ENCODE measurements at regions not wholly inside any gene's neighbourhood (a gene's known extent, or its start where the extent isn't known, plus 50 kb on each side); places are given as distances from the start of the nearest gene placed in this dataset.

DNA sequence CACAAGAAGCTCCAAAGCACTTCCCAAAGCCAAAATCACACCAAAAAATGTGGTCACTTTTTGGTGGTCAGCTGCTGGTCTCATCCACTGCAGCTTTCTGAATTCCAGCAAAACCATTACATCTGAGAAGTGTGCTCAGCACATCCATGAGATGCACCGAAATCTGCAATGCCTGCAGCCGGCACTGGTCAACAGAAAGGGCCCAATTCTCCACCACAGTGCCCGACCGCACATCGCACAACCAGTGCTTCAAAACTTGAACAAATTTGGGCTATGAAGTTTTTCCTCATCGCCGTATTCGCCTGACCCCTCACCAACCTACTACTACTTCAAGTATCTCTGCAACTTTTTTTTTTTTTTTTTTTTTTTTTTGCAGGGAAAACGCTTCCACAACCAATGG, 89.9 kb upstream of the LUZP2 start:
- H3K4me1 ChIP-seq (ENCODE audit: insufficient read depth, low read length, poor library complexity, severe bottlenecking) = no peaks in the 10 kb centered on the region
- BruUV-seq (replicated peaks) = no TSS peak
- intact Hi-C loops (cut with micrococcal nuclease; ENCODE audit: unreplicated experiment) = no loop called here
- no peak overlapping the region for H3K4me3 ChIP-seq (ENCODE audit: low read depth, low read length, poor library complexity, severe bottlenecking)
- TF ChIP-seq, protein P1, sequence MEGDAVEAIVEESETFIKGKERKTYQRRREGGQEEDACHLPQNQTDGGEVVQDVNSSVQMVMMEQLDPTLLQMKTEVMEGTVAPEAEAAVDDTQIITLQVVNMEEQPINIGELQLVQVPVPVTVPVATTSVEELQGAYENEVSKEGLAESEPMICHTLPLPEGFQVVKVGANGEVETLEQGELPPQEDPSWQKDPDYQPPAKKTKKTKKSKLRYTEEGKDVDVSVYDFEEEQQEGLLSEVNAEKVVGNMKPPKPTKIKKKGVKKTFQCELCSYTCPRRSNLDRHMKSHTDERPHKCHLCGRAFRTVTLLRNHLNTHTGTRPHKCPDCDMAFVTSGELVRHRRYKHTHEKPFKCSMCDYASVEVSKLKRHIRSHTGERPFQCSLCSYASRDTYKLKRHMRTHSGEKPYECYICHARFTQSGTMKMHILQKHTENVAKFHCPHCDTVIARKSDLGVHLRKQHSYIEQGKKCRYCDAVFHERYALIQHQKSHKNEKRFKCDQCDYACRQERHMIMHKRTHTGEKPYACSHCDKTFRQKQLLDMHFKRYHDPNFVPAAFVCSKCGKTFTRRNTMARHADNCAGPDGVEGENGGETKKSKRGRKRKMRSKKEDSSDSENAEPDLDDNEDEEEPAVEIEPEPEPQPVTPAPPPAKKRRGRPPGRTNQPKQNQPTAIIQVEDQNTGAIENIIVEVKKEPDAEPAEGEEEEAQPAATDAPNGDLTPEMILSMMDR (conservative IDR thresholded peaks at IDR 0.05; ENCODE audit: low read depth, low read length) = no peak
- no peak for TF ChIP-seq EZH2 (IDR thresholded peaks at IDR 0.05; ENCODE audit: borderline replicate concordance, low read depth, low read length, poor library complexity, severe bottlenecking)
- DNase-seq (ENCODE audit: low spot score) = no peak
- no peaks in the 10 kb centered on the region for H3K27me3 ChIP-seq (replicated peaks; ENCODE audit: insufficient read depth, low read depth, low read length, poor library complexity)
- H3K27ac ChIP-seq (ENCODE audit: low read depth, low read length, poor library complexity, severe bottlenecking) = no peak overlapping the region
- no peaks in the 10 kb centered on the region for H3K9me3 ChIP-seq (ENCODE audit: low read depth, low read length, poor library complexity, severe bottlenecking)
- ChIA-PET CTCF (no interaction called here), POLR2A (ENCODE audit: low non-redundant PET) (no interaction called here)
- no peaks in the 10 kb centered on the region for H3K36me3 ChIP-seq (ENCODE audit: insufficient read depth, low read length, poor library complexity, severe bottlenecking)

DNA sequence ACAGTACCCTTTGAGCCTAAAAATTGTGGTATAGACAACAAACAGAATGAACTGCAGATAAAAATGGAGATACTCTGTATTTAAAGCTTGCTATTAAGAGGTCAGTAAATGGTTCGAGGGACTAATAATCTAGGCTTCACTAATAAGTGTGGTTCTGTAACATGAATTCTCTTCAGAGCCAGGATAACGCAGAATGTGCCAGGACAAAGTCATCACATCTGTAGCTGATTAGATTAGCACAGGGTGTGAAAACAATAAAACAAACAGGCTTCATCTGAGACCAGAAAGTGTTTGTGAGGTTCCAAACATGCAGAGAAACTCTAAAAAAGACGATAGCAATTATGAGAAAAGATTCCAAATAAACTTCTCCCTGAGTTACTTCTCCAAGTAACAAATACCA, 89.1 kb upstream of the LUZP2 start:
- Histone ChIP-seq H3K27me3 (replicated peaks; ENCODE audit: insufficient read depth, low read depth, low read length, poor library complexity) (no peaks in the 10 kb centered on the region), H3K4me3 (ENCODE audit: low read depth, low read length, poor library complexity, severe bottlenecking) (no peak overlapping the region), H3K9me3 (ENCODE audit: low read depth, low read length, poor library complexity, severe bottlenecking) (no peaks in the 10 kb centered on the region), H3K27ac (ENCODE audit: low read depth, low read length, poor library complexity, severe bottlenecking) (no peak overlapping the region), H3K4me1 (ENCODE audit: insufficient read depth, low read length, poor library complexity, severe bottlenecking) (no peaks in the 10 kb centered on the region), H3K36me3 (ENCODE audit: insufficient read depth, low read length, poor library complexity, severe bottlenecking) (no peaks in the 10 kb centered on the region)
- BruUV-seq (replicated peaks) = no TSS peak
- TF ChIP-seq EZH2 (IDR thresholded peaks at IDR 0.05; ENCODE audit: borderline replicate concordance, low read depth, low read length, poor library complexity, severe bottlenecking) = no peak
- TF ChIP-seq, protein P1 (conservative IDR thresholded peaks at IDR 0.05; ENCODE audit: low read depth, low read length) = no peak
- no peak for DNase-seq (ENCODE audit: low spot score)
- intact Hi-C loops (cut with micrococcal nuclease; ENCODE audit: unreplicated experiment) = no loop called here
- POLR2A ChIA-PET (ENCODE audit: low non-redundant PET) = no interaction called here
- CTCF ChIA-PET = no interaction called here

DNA sequence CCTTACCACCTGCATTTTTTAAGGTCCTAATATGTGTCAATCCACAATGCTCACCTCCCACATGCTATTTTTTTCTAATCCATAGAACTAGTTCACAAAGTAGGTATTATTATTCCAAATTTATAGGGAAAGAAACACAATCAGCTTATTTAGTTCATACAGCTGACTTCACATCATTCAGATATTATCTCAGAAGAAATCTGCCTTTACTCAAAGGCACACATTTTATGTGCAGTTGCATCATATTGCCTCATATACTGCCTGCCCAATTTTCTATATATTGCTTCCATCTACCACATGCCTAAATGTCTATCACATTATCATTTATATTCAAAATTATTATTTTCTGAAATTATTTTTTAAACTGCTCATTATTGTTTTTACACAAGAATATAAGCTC, 88.7 kb upstream of the LUZP2 start:
- Histone ChIP-seq H3K4me3 (ENCODE audit: low read depth, low read length, poor library complexity, severe bottlenecking) (no peak overlapping the region), H3K9me3 (ENCODE audit: low read depth, low read length, poor library complexity, severe bottlenecking) (no peaks in the 10 kb centered on the region), H3K36me3 (ENCODE audit: insufficient read depth, low read length, poor library complexity, severe bottlenecking) (no peaks in the 10 kb centered on the region), H3K4me1 (ENCODE audit: insufficient read depth, low read length, poor library complexity, severe bottlenecking) (no peaks in the 10 kb centered on the region), H3K27ac (ENCODE audit: low read depth, low read length, poor library complexity, severe bottlenecking) (no peak overlapping the region), H3K27me3 (replicated peaks; ENCODE audit: insufficient read depth, low read depth, low read length, poor library complexity) (no peaks in the 10 kb centered on the region)
- CTCF ChIA-PET = no interaction called here
- DNase-seq (ENCODE audit: low spot score) = no peak
- POLR2A ChIA-PET (ENCODE audit: low non-redundant PET) = no interaction called here
- no TSS peak for BruUV-seq (replicated peaks)
- TF ChIP-seq, protein P1 (conservative IDR thresholded peaks at IDR 0.05; ENCODE audit: low read depth, low read length) = no peak
- TF ChIP-seq EZH2 (IDR thresholded peaks at IDR 0.05; ENCODE audit: borderline replicate concordance, low read depth, low read length, poor library complexity, severe bottlenecking) = no peak
- intact Hi-C loops (cut with micrococcal nuclease; ENCODE audit: unreplicated experiment) = no loop called here
